GM23248 (cell line): ENCODE measurements at regions not wholly inside any gene's neighbourhood (a gene's known extent, or its start where the extent isn't known, plus 50 kb on each side); places are given as distances from the start of the nearest gene placed in this dataset.

Source experiments
- EZH2 ChIP-seq: fragments of 200-600 bp; sonication (generic); IDR thresholded peaks from 2 replicates; pipeline ENCODE4 v1.6.1; 2018; ENCODE audit warnings: antibody characterized with exemption, mild to moderate bottlenecking; ENCODE audit not compliant: insufficient read depth, poor library complexity, severe bottlenecking
- EZH2phosphoT487 ChIP-seq: fragments of 200-600 bp; sonication (generic); IDR thresholded peaks from 2 replicates; pipeline ENCODE4 v1.6.1; 2018; ENCODE audit warnings: antibody characterized with exemption, moderate library complexity, mild to moderate bottlenecking, low read depth; ENCODE audit not compliant: insufficient read depth

DNA sequence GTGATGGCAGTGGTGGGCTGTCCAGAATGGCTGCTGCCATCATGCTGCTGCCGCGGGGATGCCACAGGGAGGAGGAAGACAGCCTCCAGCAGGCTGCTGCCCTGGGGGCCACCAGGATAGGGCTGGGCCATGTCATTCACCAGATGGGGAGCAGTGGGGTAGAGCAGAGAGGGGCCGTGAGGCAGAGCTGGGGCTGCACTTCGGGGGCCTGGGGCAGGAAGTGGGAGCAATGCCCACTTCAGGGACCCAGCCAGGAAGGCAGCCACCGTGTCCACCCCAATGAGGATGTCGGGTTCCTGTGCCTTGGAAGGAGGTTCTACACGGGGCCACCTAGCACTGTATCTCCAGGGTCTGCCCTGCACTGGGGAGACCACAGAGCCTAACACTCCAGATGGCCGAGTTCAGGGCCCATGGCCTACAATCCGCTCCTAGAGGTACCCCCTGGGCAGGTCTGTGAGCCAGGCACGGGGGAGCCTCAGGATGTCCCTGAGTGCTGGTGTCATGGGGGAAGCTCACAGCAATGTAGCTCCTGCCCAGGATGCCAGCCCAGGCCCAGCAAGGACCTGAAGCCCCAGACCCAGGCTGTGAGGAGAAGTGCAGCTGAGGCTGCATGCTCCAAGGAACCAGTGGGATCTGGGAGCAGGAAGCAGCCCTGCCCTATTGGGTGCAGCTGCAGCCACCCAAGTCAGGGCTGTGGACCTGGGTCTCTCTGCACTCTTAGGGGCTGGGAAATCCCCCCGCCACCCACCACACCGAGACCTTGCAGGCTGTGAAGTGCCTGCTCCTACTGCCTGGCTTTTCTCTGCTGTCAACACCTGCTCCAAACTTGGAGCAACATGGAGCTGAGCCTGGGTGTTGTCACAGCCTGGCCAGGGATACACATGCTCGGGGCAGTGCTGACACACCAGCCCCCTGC, 140.3 kb downstream of the PDHA2 start:
- TF ChIP-seq EZH2 (no peak), EZH2phosphoT487 (no peak)
